Vagina (tissue), 2 donors: ENCODE measurements at regions not wholly inside any gene's neighbourhood (a gene's known extent, or its start where the extent isn't known, plus 50 kb on each side); places are given as distances from the start of the nearest gene placed in this dataset.
A peak's percentile ranks its signal among the peaks of the same experiment; 100 is the strongest.

Experiments
- DNase-seq, 2 donors: peaks; one replicate each; pipeline ENCODE4 v3.0.0-alpha.2; 2017; ENCODE audit errors: extremely low spot score in 2 of 2
- H3K27ac ChIP-seq: fragments of 200-600 bp; sonication (generic); one replicate; pipeline ENCODE4 v1.5.1; 2019
- H3K27me3 ChIP-seq: fragments of 200-600 bp; sonication (generic); one replicate; pipeline ENCODE4 v1.5.1; 2019
- H3K36me3 ChIP-seq, 2 donors: fragments of 200-600 bp; sonication (generic); one replicate each; pipeline ENCODE4 v1.5.1; 2017 to 2019
- H3K4me1 ChIP-seq: fragments of 200-600 bp; sonication (generic); one replicate; pipeline ENCODE4 v1.5.1; 2019
- H3K4me3 ChIP-seq, 2 donors: fragments of 200-600 bp; sonication (generic); 1 replicate in 1 of 2; 2 replicates in 1 of 2; pipeline ENCODE4 v1.5.1; 2016 to 2019
- H3K9me3 ChIP-seq: fragments of 200-600 bp; sonication (generic); one replicate; pipeline ENCODE4 v1.5.1; 2019
- CTCF ChIP-seq, 3 experiments: fragments of 450-650 bp in 2 of 3; fragments of 200-600 bp in 1 of 3; sonication (generic) in 1 of 3; IDR thresholded peaks; one replicate each; pipeline ENCODE4 v1.5.1; 2017 to 2019; ENCODE audit warnings: antibody characterized with exemption in 3 of 3, mild to moderate bottlenecking in 2 of 3, moderate library complexity in 2 of 3
- POLR2A ChIP-seq, 2 donors: fragments of 450-650 bp; IDR thresholded peaks; one replicate each; pipeline ENCODE4 v1.6.1; 2017; ENCODE audit warnings: antibody characterized with exemption in 2 of 2, mild to moderate bottlenecking in 2 of 2, moderate library complexity in 2 of 2
- POLR2AphosphoS5 ChIP-seq, 2 donors: sonication (generic); formaldehyde crosslinking; IDR thresholded peaks; one replicate each; pipeline ENCODE4 v1.9.0; 2017; ENCODE audit warnings: antibody characterized with exemption in 2 of 2, mild to moderate bottlenecking in 2 of 2, low read depth in 1 of 2; ENCODE audit not compliant: insufficient read depth in 1 of 2
- intact Hi-C: fragments of 100-400 bp; cut with DNase I; formaldehyde crosslinking; loops from one replicate; pipeline ENCODE4 v1.15.1; 2023

GRCh38 chr15:93848076-93848475 is 383.3 kb upstream of the MCTP2 start:
- Histone ChIP-seq H3K4me3 (no peak overlapping the region), H3K27me3 (no peaks in the 10 kb centered on the region), H3K4me1 (no peaks in the 10 kb centered on the region), H3K9me3 (no peaks in the 10 kb centered on the region), H3K27ac (no peak overlapping the region), H3K36me3 (no peaks in the 10 kb centered on the region)
- intact Hi-C loops = no loop called here
- no peak for DNase-seq
- TF ChIP-seq POLR2A (IDR thresholded peaks at IDR 0.05) (no peak), CTCF (IDR thresholded peaks at IDR 0.05) (no peak), POLR2AphosphoS5 (IDR thresholded peaks at IDR 0.05; ENCODE audit: insufficient read depth in 1 of 2, low read depth in 1 of 2) (no peak)

DNA sequence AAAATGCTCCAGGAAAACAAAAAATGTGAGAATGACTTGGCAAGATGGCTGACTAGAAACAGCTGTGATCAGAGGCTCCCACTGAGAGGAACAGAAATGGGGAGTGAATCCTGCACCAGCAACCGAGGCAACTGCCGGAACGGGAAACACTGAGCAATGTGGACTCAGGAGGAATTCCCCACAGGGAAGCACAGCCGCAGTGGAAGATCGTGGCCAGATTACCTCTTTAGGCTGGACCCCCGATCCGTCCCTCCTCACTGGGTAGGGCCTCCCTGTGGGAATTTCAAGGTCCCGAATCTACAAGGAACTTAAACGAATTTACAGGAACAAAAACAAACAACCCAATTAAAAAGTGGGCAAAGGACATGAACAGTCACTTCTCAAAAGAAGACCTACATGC is 385.2 kb upstream of the MCTP2 start:
- H3K4me3 ChIP-seq = no peak overlapping the region
- H3K27me3 ChIP-seq = no peaks in the 10 kb centered on the region
- H3K36me3 ChIP-seq = no peaks in the 10 kb centered on the region
- TF ChIP-seq CTCF (IDR thresholded peaks at IDR 0.05) (no peak), POLR2A (IDR thresholded peaks at IDR 0.05) (no peak), POLR2AphosphoS5 (IDR thresholded peaks at IDR 0.05; ENCODE audit: insufficient read depth in 1 of 2, low read depth in 1 of 2) (no peak)
- no peak for DNase-seq
- no peak overlapping the region for H3K27ac ChIP-seq
- no peaks in the 10 kb centered on the region for H3K9me3 ChIP-seq
- intact Hi-C loops = no loop called here
- H3K4me1 ChIP-seq = no peaks in the 10 kb centered on the region

- TF ChIP-seq POLR2AphosphoS5 (IDR thresholded peaks at IDR 0.05; ENCODE audit: insufficient read depth in 1 of 2, low read depth in 1 of 2) (peak in 1 of 2 donors; percentile 68), POLR2A (IDR thresholded peaks at IDR 0.05) (no peak), CTCF (IDR thresholded peaks at IDR 0.05) (no peak)
- H3K27ac ChIP-seq = peak overlapping the region; percentile 48
- no peak for DNase-seq
- H3K4me1 ChIP-seq = no peaks in the 10 kb centered on the region
- no peaks in the 10 kb centered on the region for H3K36me3 ChIP-seq
- H3K27me3 ChIP-seq = no peaks in the 10 kb centered on the region
- intact Hi-C loops = no loop called here
- no peak overlapping the region for H3K4me3 ChIP-seq
- no peaks in the 10 kb centered on the region for H3K9me3 ChIP-seq
Measured at GRCh38 chr15:93837450-93837849, 393.9 kb upstream of the MCTP2 start.

DNA sequence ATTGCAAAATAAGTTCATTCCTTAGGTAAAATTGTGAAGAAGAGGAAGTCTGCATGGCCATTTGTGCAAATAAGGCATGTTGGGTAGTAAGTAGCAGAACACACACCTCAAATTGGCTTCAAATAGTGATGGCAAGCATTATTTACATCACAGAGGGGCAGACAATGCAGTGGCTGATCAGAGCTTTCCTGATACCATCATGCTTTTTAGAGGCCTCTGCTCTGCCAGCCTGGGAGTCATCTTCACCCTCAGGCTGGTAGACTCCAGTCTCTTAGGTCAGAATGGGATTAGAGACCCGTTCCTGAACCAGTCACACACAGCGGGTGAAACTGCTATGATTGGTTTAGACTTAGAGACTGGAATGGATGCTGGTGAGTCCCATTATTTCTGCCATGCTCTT is 396.0 kb upstream of the MCTP2 start:
- no peak for DNase-seq
- Histone ChIP-seq H3K9me3 (no peaks in the 10 kb centered on the region), H3K27me3 (no peaks in the 10 kb centered on the region), H3K27ac (no peak overlapping the region), H3K36me3 (no peaks in the 10 kb centered on the region), H3K4me1 (peaks cover 12% of the 10 kb centered on the region), H3K4me3 (no peak overlapping the region)
- TF ChIP-seq POLR2A (IDR thresholded peaks at IDR 0.05) (no peak), CTCF (IDR thresholded peaks at IDR 0.05) (no peak), POLR2AphosphoS5 (IDR thresholded peaks at IDR 0.05; ENCODE audit: insufficient read depth in 1 of 2, low read depth in 1 of 2) (no peak)
- intact Hi-C loops = no loop called here

DNA sequence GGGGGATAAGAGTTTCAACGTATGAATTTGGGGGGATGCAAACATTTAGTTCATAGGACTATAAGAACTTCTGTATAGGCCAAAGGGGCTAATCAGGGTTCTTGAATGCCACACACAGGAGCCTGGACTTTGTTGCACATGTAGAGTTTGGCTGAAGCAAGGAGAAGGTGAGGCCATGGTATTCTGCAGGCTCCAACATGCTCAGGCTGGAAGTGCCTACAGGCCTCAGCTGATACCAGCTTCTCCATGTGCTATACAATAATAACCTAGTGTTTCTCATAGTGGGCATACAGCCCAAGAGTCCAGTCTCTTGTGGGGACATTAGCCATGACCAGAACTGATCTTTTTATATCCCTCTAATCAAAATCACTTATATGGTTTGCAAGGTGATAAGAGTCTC is 399.7 kb upstream of the MCTP2 start:
- no peaks in the 10 kb centered on the region for H3K36me3 ChIP-seq
- no peak for TF ChIP-seq CTCF (IDR thresholded peaks at IDR 0.05)
- no peak for TF ChIP-seq POLR2A (IDR thresholded peaks at IDR 0.05)
- TF ChIP-seq POLR2AphosphoS5 (IDR thresholded peaks at IDR 0.05; ENCODE audit: insufficient read depth in 1 of 2, low read depth in 1 of 2) = no peak
- no peak overlapping the region for H3K4me3 ChIP-seq
- intact Hi-C loops = no loop called here
- peak overlapping the region; percentile 42 for H3K27ac ChIP-seq
- no peaks in the 10 kb centered on the region for H3K27me3 ChIP-seq
- DNase-seq = no peak
- H3K9me3 ChIP-seq = no peaks in the 10 kb centered on the region
- peaks cover 38% of the 10 kb centered on the region for H3K4me1 ChIP-seq
